Endothelial cell of umbilical vein (primary cell): ENCODE measurements at regions not wholly inside any gene's neighbourhood (a gene's known extent, or its start where the extent isn't known, plus 50 kb on each side); places are given as distances from the start of the nearest gene placed in this dataset.

Source experiments
- BruUV-seq: library from RNA; stranded (reverse); fragments of 400-500 nt; replicated peaks from 2 replicates; lab custom pipeline; 2021; lab: Mats Ljungman, UMichigan
- CTCF ChIA-PET: fragments of 300-600, 350-600 bp; sonication (Branson Sonifier 250); formaldehyde crosslinking; loops from one replicate; lab custom pipeline; 2021; ENCODE audit warnings: antibody characterized with exemption, inconsistent platforms; lab: Charles Lee
- POLR2A ChIA-PET: fragments of 300-600, 350-600 bp; sonication (Branson Sonifier 250); formaldehyde crosslinking; loops from one replicate; lab custom pipeline; 2021; ENCODE audit warnings: antibody characterized with exemption, inconsistent platforms; lab: Charles Lee
- DNase-seq: peaks from one replicate; pipeline ENCODE4 v3.0.0-alpha.2; 2011; ENCODE audit warnings: low read depth, low spot score
- FAIRE-seq: peaks from 2 replicates; lab custom pipeline; 2011; peaks lifted over from hg19 to GRCh38; lab: Jason Lieb, UNC
- H2AFZ ChIP-seq: 2 replicates; pipeline ENCODE4 v1.6.0; 2012; ENCODE audit warnings: low read depth, low read length, control low read depth, inconsistent platforms
- H3K27ac ChIP-seq: 2 replicates; pipeline ENCODE4 v1.5.1; 2011; ENCODE audit warnings: low read depth, mild to moderate bottlenecking, control low read depth, low read length, moderate library complexity; ENCODE audit not compliant: insufficient read depth
- H3K27me3 ChIP-seq, 2 experiments: 2 replicates each; pipeline versions ENCODE4 v1.6.0 to v1.6.1; 2011; ENCODE audit warnings: low read length in 2 of 2, mixed read lengths in 1 of 2; ENCODE audit not compliant: control insufficient read depth in 2 of 2, insufficient read depth in 2 of 2
- H3K36me3 ChIP-seq, 2 experiments: 2 replicates in 1 of 2; 3 replicates in 1 of 2; pipeline ENCODE4 v1.5.1; 2011; ENCODE audit warnings: low read length in 2 of 2, mild to moderate bottlenecking in 1 of 2, moderate library complexity in 1 of 2; ENCODE audit not compliant: control insufficient read depth in 2 of 2, insufficient read depth in 2 of 2; ENCODE audit errors: extremely low read depth in 1 of 2
- H3K4me1 ChIP-seq: 3 replicates; pipeline ENCODE4 v1.5.1; 2011; ENCODE audit warnings: mild to moderate bottlenecking, low read length; ENCODE audit not compliant: control insufficient read depth, insufficient read depth; ENCODE audit errors: extremely low read depth
- H3K4me2 ChIP-seq: 2 replicates; pipeline ENCODE4 v1.6.1; 2011; ENCODE audit warnings: low read length, control low read depth, mixed read lengths; ENCODE audit not compliant: insufficient read depth
- H3K4me3 ChIP-seq, 3 experiments: fragments of 200-600 bp in 1 of 3; sonication (generic), shearing (Covaris generic) in 1 of 3; replicated peaks in 1 of 3; 2 replicates each; pipeline ENCODE4 v1.5.1; 2011 to 2016; ENCODE audit warnings: control low read depth in 3 of 3, low read length in 3 of 3, mild to moderate bottlenecking in 2 of 3, inconsistent platforms in 1 of 3, low read depth in 1 of 3, moderate library complexity in 1 of 3; ENCODE audit not compliant: insufficient read depth in 1 of 3
- H3K79me2 ChIP-seq: 2 replicates; pipeline ENCODE4 v1.6.0; 2012; ENCODE audit warnings: low read length, inconsistent platforms; ENCODE audit not compliant: control insufficient read depth, insufficient read depth
- H3K9ac ChIP-seq: replicated peaks from 2 replicates; pipeline ENCODE3; 2011; ENCODE audit warnings: low read length, control low read depth; ENCODE audit not compliant: insufficient read depth; ENCODE audit errors: extremely low read depth
- H3K9me1 ChIP-seq: replicated peaks from 3 replicates; pipeline ENCODE4 v1.6.0; 2011; ENCODE audit warnings: mild to moderate bottlenecking, low read length; ENCODE audit not compliant: control insufficient read depth, insufficient read depth; ENCODE audit errors: extremely low read depth
- H3K9me3 ChIP-seq: replicated peaks from 2 replicates; pipeline ENCODE4 v1.5.1; 2012; ENCODE audit warnings: low read length, inconsistent platforms; ENCODE audit not compliant: control insufficient read depth, insufficient read depth
- H4K20me1 ChIP-seq: replicated peaks from 2 replicates; pipeline ENCODE3; 2011; ENCODE audit warnings: mild to moderate bottlenecking, low read length; ENCODE audit not compliant: control insufficient read depth, insufficient read depth; ENCODE audit errors: extremely low read depth
- FOS ChIP-seq: IDR thresholded peaks from 2 replicates; pipeline ENCODE4 v1.6.1; 2011; ENCODE audit warnings: mild to moderate bottlenecking, low read length, moderate library complexity, borderline replicate concordance; ENCODE audit not compliant: insufficient read depth
- GATA2 ChIP-seq: IDR thresholded peaks from 2 replicates; pipeline ENCODE4 v1.7.0; 2011; ENCODE audit warnings: low read depth, mild to moderate bottlenecking, moderate library complexity, mixed read lengths, low read length; ENCODE audit not compliant: insufficient read length, insufficient read depth
- JUN ChIP-seq: IDR thresholded peaks from 2 replicates; pipeline ENCODE4 v1.6.1; 2011; ENCODE audit warnings: borderline replicate concordance, low read depth; ENCODE audit not compliant: insufficient read length, insufficient read depth
- MYC ChIP-seq: IDR thresholded peaks from one replicate; pipeline ENCODE4 v1.6.1; 2011; ENCODE audit warnings: mild to moderate bottlenecking, low read depth, low read length
- POLR2AphosphoS5 ChIP-seq: IDR thresholded peaks from 2 replicates; pipeline ENCODE4 v1.6.1; 2012; ENCODE audit warnings: low read depth, mild to moderate bottlenecking, control low read depth, low read length, moderate library complexity; ENCODE audit not compliant: insufficient read depth
- dilution Hi-C: fragments of 300-500 bp; cut with MboI; formaldehyde crosslinking; loops from one replicate; pipeline ENCODE4 v1.15.0; 2019; ENCODE audit warnings: low sequenced_read_pairs; ENCODE audit not compliant: extremely low pct_ligation_motif_present
- intact Hi-C: fragments of 100-400 bp; cut with micrococcal nuclease; formaldehyde crosslinking; loops from one replicate; pipeline ENCODE4 v1.10.0; 2022
- TF ChIP-seq, protein P1 (sequence below), 2 donors: IDR thresholded peaks; 1 replicate in 1 of 2; 2 replicates in 1 of 2; pipeline ENCODE4 v1.5.1; 2011; ENCODE audit warnings: low read length in 2 of 2, mild to moderate bottlenecking in 2 of 2, moderate library complexity in 2 of 2, control low read depth in 1 of 2, inconsistent platforms in 1 of 2, low read depth in 1 of 2; ENCODE audit not compliant: insufficient read depth in 1 of 2; ENCODE audit errors: extremely low read depth in 1 of 2
- TF ChIP-seq, protein P2 (sequence below): IDR thresholded peaks from 2 replicates; pipeline ENCODE4 v1.6.1; 2011; ENCODE audit not compliant: insufficient read depth, insufficient read length

- Histone ChIP-seq H3K79me2 (no peaks in the 10 kb centered on the region), H3K4me3 (no peak overlapping the region), H3K27ac (no peak overlapping the region), H3K9me3 (no peaks in the 10 kb centered on the region), H2AFZ (no peak overlapping the region), H3K4me1 (no peaks in the 10 kb centered on the region), H3K9ac (no peak overlapping the region), H4K20me1 (no peaks in the 10 kb centered on the region), H3K36me3 (no peaks in the 10 kb centered on the region), H3K27me3 (peaks cover 0 to 2% of the 10 kb centered on the region in 2 experiments), H3K4me2 (no peak overlapping the region), H3K9me1 (no peaks in the 10 kb centered on the region)
- ChIA-PET CTCF (no interaction called here), POLR2A (no interaction called here)
- dilution Hi-C loops (no loop called here), intact Hi-C loops (no loop called here)
- FAIRE-seq (no peak), DNase-seq (no peak)
- TF ChIP-seq MYC: no peak
- TF ChIP-seq FOS: no peak
- no peak for TF ChIP-seq JUN
- TF ChIP-seq POLR2AphosphoS5: no peak
- TF ChIP-seq GATA2: no peak
- TF ChIP-seq, protein P1, sequence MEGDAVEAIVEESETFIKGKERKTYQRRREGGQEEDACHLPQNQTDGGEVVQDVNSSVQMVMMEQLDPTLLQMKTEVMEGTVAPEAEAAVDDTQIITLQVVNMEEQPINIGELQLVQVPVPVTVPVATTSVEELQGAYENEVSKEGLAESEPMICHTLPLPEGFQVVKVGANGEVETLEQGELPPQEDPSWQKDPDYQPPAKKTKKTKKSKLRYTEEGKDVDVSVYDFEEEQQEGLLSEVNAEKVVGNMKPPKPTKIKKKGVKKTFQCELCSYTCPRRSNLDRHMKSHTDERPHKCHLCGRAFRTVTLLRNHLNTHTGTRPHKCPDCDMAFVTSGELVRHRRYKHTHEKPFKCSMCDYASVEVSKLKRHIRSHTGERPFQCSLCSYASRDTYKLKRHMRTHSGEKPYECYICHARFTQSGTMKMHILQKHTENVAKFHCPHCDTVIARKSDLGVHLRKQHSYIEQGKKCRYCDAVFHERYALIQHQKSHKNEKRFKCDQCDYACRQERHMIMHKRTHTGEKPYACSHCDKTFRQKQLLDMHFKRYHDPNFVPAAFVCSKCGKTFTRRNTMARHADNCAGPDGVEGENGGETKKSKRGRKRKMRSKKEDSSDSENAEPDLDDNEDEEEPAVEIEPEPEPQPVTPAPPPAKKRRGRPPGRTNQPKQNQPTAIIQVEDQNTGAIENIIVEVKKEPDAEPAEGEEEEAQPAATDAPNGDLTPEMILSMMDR (IDR thresholded peaks at IDR 0.05; ENCODE audit: extremely low read depth in 1 of 2, insufficient read depth in 1 of 2, low read depth in 1 of 2, low read length in 2 of 2): no peak
- no TSS peak for BruUV-seq
Observed at GRCh38 chr7:85356916-85357315, 170.1 kb upstream of the SEMA3D start.

GRCh38 chr7:85343484-85343883 lies 156.6 kb upstream of the SEMA3D start:
- BruUV-seq: no TSS peak
- H3K27ac ChIP-seq: no peak overlapping the region
- dilution Hi-C loops (no loop called here), intact Hi-C loops (no loop called here)
- no peak overlapping the region for H2AFZ ChIP-seq
- ChIA-PET CTCF (no interaction called here), POLR2A (no interaction called here)
- TF ChIP-seq FOS (no peak), MYC (no peak), POLR2AphosphoS5 (no peak)
- TF ChIP-seq, protein P2, sequence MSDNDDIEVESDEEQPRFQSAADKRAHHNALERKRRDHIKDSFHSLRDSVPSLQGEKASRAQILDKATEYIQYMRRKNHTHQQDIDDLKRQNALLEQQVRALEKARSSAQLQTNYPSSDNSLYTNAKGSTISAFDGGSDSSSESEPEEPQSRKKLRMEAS: no peak
- no peak overlapping the region for H3K4me3 ChIP-seq
- H3K4me2 ChIP-seq: no peak overlapping the region
- no peaks in the 10 kb centered on the region for H3K9me3 ChIP-seq
- no peaks in the 10 kb centered on the region for H3K27me3 ChIP-seq
- H3K9me1 ChIP-seq: no peaks in the 10 kb centered on the region
- H3K9ac ChIP-seq: no peak overlapping the region
- H4K20me1 ChIP-seq: no peaks in the 10 kb centered on the region
- H3K36me3 ChIP-seq: no peaks in the 10 kb centered on the region
- H3K4me1 ChIP-seq: no peaks in the 10 kb centered on the region
- FAIRE-seq: no peak
- no peaks in the 10 kb centered on the region for H3K79me2 ChIP-seq
- no peak for DNase-seq
